ENCODE measurements at regions not wholly inside any gene's neighbourhood (a gene's known extent, or its start where the extent isn't known, plus 50 kb on each side); places are given as distances from the start of the nearest gene placed in this dataset.
A peak's percentile ranks its signal among the peaks of the same experiment; 100 is the strongest.
"Not testable (repeated sequence)": the region's sequence is repeated elsewhere in the genome, so short reads cannot be mapped to it uniquely, and the experiment has no call there.

GRCh38 chr2:91476244-91476935 is 2784.9 kb downstream of the RPIA start:
- H3K4me1 Mint-ChIP-seq (ENCODE audit: low read depth); DNase-seq (ENCODE audit: low spot score); H3K36me3 Mint-ChIP-seq (ENCODE audit: low read depth); intact Hi-C loops (cut with micrococcal nuclease); H3K9me3 Mint-ChIP-seq: not testable (repeated sequence)
- Mint-ChIP-seq H3K27ac (peak overlapping the region; percentile 92), H3K4me3 (peak overlapping the region; percentile 61), H3K27me3 (ENCODE audit: insufficient read depth) (peaks cover 16% of the 10 kb centered on the region)

- intact Hi-C loops (cut with micrococcal nuclease) = not testable (repeated sequence)
Observed at GRCh38 chr2:91476936-91477246, 2785.4 kb downstream of the RPIA start.

GRCh38 chr2:91477291-91477690 is 2785.8 kb downstream of the RPIA start:
- peaks cover 18% of the 10 kb centered on the region for H3K27me3 Mint-ChIP-seq (ENCODE audit: insufficient read depth)
- H3K9me3 Mint-ChIP-seq; DNase-seq (ENCODE audit: low spot score); intact Hi-C loops (cut with micrococcal nuclease); H3K4me1 Mint-ChIP-seq (ENCODE audit: low read depth); H3K36me3 Mint-ChIP-seq (ENCODE audit: low read depth); H3K4me3 Mint-ChIP-seq; H3K27ac Mint-ChIP-seq: not testable (repeated sequence)

More at GRCh38 chr2:91476936-91477246, 2785.4 kb downstream of the RPIA start:
- Mint-ChIP-seq H3K27ac (peak overlapping the region; percentile 92), H3K27me3 (ENCODE audit: insufficient read depth) (peaks cover 18% of the 10 kb centered on the region), H3K4me3 (peak overlapping the region; percentile 61)
- not testable (repeated sequence) for DNase-seq (ENCODE audit: low spot score); H3K9me3 Mint-ChIP-seq; H3K4me1 Mint-ChIP-seq (ENCODE audit: low read depth); H3K36me3 Mint-ChIP-seq (ENCODE audit: low read depth)

- no peak for DNase-seq (ENCODE audit: low spot score)
- Mint-ChIP-seq H3K27ac (no peak overlapping the region), H3K36me3 (ENCODE audit: low read depth) (no peaks in the 10 kb centered on the region), H3K4me3 (no peak overlapping the region), H3K27me3 (ENCODE audit: insufficient read depth) (peaks cover 18% of the 10 kb centered on the region), H3K9me3 (no peaks in the 10 kb centered on the region), H3K4me1 (ENCODE audit: low read depth) (peaks cover 3% of the 10 kb centered on the region)
- intact Hi-C loops (cut with micrococcal nuclease) = no loop called here
Observed at GRCh38 chr2:91477731-91478672, 2786.5 kb downstream of the RPIA start.

GRCh38 chr2:91478851-91479718 is 2787.6 kb downstream of the RPIA start:
- H3K27me3 Mint-ChIP-seq (ENCODE audit: insufficient read depth) = peaks cover 18% of the 10 kb centered on the region
- not testable (repeated sequence) for H3K4me3 Mint-ChIP-seq

GRCh38 chr2:91485226-91485625 is 2793.8 kb downstream of the RPIA start:
- not testable (repeated sequence) for H3K4me1 Mint-ChIP-seq (ENCODE audit: low read depth); H3K27ac Mint-ChIP-seq

More at GRCh38 chr2:91478851-91479718, 2787.6 kb downstream of the RPIA start:
- H3K36me3 Mint-ChIP-seq (ENCODE audit: low read depth); DNase-seq (ENCODE audit: low spot score); H3K9me3 Mint-ChIP-seq; intact Hi-C loops (cut with micrococcal nuclease); H3K4me1 Mint-ChIP-seq (ENCODE audit: low read depth); H3K27ac Mint-ChIP-seq: not testable (repeated sequence)

GRCh38 chr2:91497129-91498064 is 2805.9 kb downstream of the RPIA start:
- H3K27me3 Mint-ChIP-seq (ENCODE audit: insufficient read depth); DNase-seq (ENCODE audit: low spot score); H3K27ac Mint-ChIP-seq; H3K4me1 Mint-ChIP-seq (ENCODE audit: low read depth); H3K36me3 Mint-ChIP-seq (ENCODE audit: low read depth); H3K4me3 Mint-ChIP-seq; intact Hi-C loops (cut with micrococcal nuclease): not testable (repeated sequence)
- H3K9me3 Mint-ChIP-seq = peaks cover 14% of the 10 kb centered on the region

More at GRCh38 chr2:91485226-91485625, 2793.8 kb downstream of the RPIA start:
- H3K9me3 Mint-ChIP-seq; DNase-seq (ENCODE audit: low spot score); intact Hi-C loops (cut with micrococcal nuclease); H3K4me3 Mint-ChIP-seq; H3K36me3 Mint-ChIP-seq (ENCODE audit: low read depth); H3K27me3 Mint-ChIP-seq (ENCODE audit: insufficient read depth): not testable (repeated sequence)

- H3K4me3 Mint-ChIP-seq; H3K4me1 Mint-ChIP-seq (ENCODE audit: low read depth); DNase-seq (ENCODE audit: low spot score); H3K36me3 Mint-ChIP-seq (ENCODE audit: low read depth); H3K27me3 Mint-ChIP-seq (ENCODE audit: insufficient read depth); intact Hi-C loops (cut with micrococcal nuclease); H3K27ac Mint-ChIP-seq: not testable (repeated sequence)
- peaks cover 16% of the 10 kb centered on the region for H3K9me3 Mint-ChIP-seq
Observed at GRCh38 chr2:91498065-91498449, 2806.6 kb downstream of the RPIA start.

- H3K27me3 Mint-ChIP-seq (ENCODE audit: insufficient read depth); H3K4me3 Mint-ChIP-seq; H3K4me1 Mint-ChIP-seq (ENCODE audit: low read depth); H3K36me3 Mint-ChIP-seq (ENCODE audit: low read depth); intact Hi-C loops (cut with micrococcal nuclease); H3K27ac Mint-ChIP-seq; DNase-seq (ENCODE audit: low spot score): not testable (repeated sequence)
- peaks cover 16% of the 10 kb centered on the region for H3K9me3 Mint-ChIP-seq
Observed at GRCh38 chr2:91498513-91499250, 2807.2 kb downstream of the RPIA start.

- intact Hi-C loops (cut with micrococcal nuclease); H3K27ac Mint-ChIP-seq; H3K4me1 Mint-ChIP-seq (ENCODE audit: low read depth): not testable (repeated sequence)
Observed at GRCh38 chr2:91499431-91500050, 2808.1 kb downstream of the RPIA start.

GRCh38 chr2:91500246-91500977 is 2808.9 kb downstream of the RPIA start:
- H3K9me3 Mint-ChIP-seq = peaks cover 16% of the 10 kb centered on the region
- intact Hi-C loops (cut with micrococcal nuclease); H3K36me3 Mint-ChIP-seq (ENCODE audit: low read depth); H3K4me1 Mint-ChIP-seq (ENCODE audit: low read depth); H3K4me3 Mint-ChIP-seq; H3K27ac Mint-ChIP-seq; DNase-seq (ENCODE audit: low spot score); H3K27me3 Mint-ChIP-seq (ENCODE audit: insufficient read depth): not testable (repeated sequence)

More at GRCh38 chr2:91499431-91500050, 2808.1 kb downstream of the RPIA start:
- DNase-seq (ENCODE audit: low spot score); H3K27me3 Mint-ChIP-seq (ENCODE audit: insufficient read depth); H3K4me3 Mint-ChIP-seq; H3K36me3 Mint-ChIP-seq (ENCODE audit: low read depth): not testable (repeated sequence)
- peaks cover 16% of the 10 kb centered on the region for H3K9me3 Mint-ChIP-seq

Data from activated T-helper 1 cell treated with anti-CD3 and anti-CD28 coated beads, Interleukin-12 subunit alpha, Interleukin-12 subunit beta, Interleukin-2, Interleukin-4 antibody, amounts not matched to agents 30 ng/mL and 10 ng/mL and 1 ng/mL, durations not matched to agents 14 hours and 24 hours and 36 hours (primary cell).